Upper lobe of left lung (tissue), 6 donors: ENCODE measurements at regions not wholly inside any gene's neighbourhood (a gene's known extent, or its start where the extent isn't known, plus 50 kb on each side); places are given as distances from the start of the nearest gene placed in this dataset.
A peak's percentile ranks its signal among the peaks of the same experiment; 100 is the strongest.

Experiments
- ATAC-seq, 2 donors: fragments of 200-7000 bp; cut with Tn5 transposase; one replicate each; pipeline ENCODE4 v1.9.1; 2022; ENCODE audit warnings: mild to moderate bottlenecking in 2 of 2, moderate library complexity in 2 of 2; ENCODE audit not compliant: low FRiP score in 2 of 2
- DNase-seq, 2 donors: peaks; one replicate each; pipeline ENCODE4 v3.0.0-alpha.2; 2019 to 2020
- H3K27ac ChIP-seq, 4 donors: fragments of 200-600 bp; sonication (generic); one replicate each; pipeline ENCODE4 v1.5.1; 2016 to 2019
- H3K27me3 ChIP-seq, 4 donors: fragments of 200-600 bp; sonication (generic); one replicate each; pipeline ENCODE4 v1.5.1; 2017 to 2019
- H3K36me3 ChIP-seq, 4 donors: fragments of 200-600 bp; sonication (generic); one replicate each; pipeline ENCODE4 v1.5.1; 2016 to 2019
- H3K4me1 ChIP-seq, 4 donors: fragments of 200-600 bp; sonication (generic); one replicate each; pipeline ENCODE4 v1.5.1; 2018 to 2019
- H3K4me3 ChIP-seq, 4 donors: fragments of 200-600 bp; sonication (generic); one replicate each; pipeline ENCODE4 v1.5.1; 2017 to 2019; ENCODE audit warnings: mild to moderate bottlenecking in 2 of 4, moderate library complexity in 1 of 4
- H3K9me3 ChIP-seq, 4 donors: fragments of 200-600 bp; sonication (generic); one replicate each; pipeline ENCODE4 v1.5.1; 2018 to 2019
- EP300 ChIP-seq, 4 donors: sonication (generic); formaldehyde crosslinking; IDR thresholded peaks; one replicate each; pipeline ENCODE4 v1.5.1; 2017; ENCODE audit warnings: antibody characterized with exemption in 4 of 4, control low read depth in 2 of 4
- POLR2A ChIP-seq, 4 donors: fragments of 450-650 bp; IDR thresholded peaks; one replicate each; pipeline ENCODE4 v1.5.1; 2016 to 2017; ENCODE audit warnings: antibody characterized with exemption in 4 of 4, mild to moderate bottlenecking in 2 of 4
- POLR2AphosphoS5 ChIP-seq, 2 donors: sonication (generic); formaldehyde crosslinking; IDR thresholded peaks; one replicate each; pipeline ENCODE4 v1.5.1; 2017; ENCODE audit warnings: antibody characterized with exemption in 2 of 2
- WGBS, 2 donors: methylation state at CpG; one replicate each; pipeline ENCODE4 v1.1.5; 2017 to 2018; 5-methylcytosine and 5-hydroxymethylcytosine counted together
- TF ChIP-seq, protein P1 (sequence below), 6 experiments: fragments of 450-650 bp in 4 of 6; fragments of 200-600 bp in 2 of 6; sonication (generic) in 2 of 6; IDR thresholded peaks; one replicate each; pipeline ENCODE4 v1.5.1; 2016 to 2019; ENCODE audit warnings: antibody characterized with exemption in 6 of 6
- donor health status: DM: no; HTN: no; CAD: no; lungs with moderate emphysema.
- donor health status: DM: no; HTN: yes; CAD: no; lungs with severe emphysema.

DNA sequence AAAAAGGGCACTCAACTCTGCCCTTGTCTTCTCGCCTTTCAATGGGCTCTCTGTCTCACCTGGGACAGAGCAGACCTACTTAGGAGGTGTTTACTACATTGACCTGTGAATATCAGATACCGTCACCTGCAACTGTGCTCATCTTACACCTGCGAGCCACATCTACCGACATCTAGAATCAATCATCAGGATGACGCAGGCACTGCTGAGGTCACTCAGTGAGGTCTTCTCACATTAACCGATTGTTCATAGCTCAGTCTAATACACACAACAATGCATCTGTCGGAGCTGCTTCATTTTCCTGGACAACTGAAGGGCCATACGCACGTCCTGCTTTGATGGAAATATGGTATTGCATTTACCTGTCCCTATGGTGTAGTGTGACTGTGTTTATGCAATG lies 211.9 kb downstream of the FGF9 start:
- WGBS, 2 donors, result 86 to 89% methylated on average over 9 of the region's 9 CpGs
- H3K4me1 ChIP-seq, result no peaks in the 10 kb centered on the region

DNA sequence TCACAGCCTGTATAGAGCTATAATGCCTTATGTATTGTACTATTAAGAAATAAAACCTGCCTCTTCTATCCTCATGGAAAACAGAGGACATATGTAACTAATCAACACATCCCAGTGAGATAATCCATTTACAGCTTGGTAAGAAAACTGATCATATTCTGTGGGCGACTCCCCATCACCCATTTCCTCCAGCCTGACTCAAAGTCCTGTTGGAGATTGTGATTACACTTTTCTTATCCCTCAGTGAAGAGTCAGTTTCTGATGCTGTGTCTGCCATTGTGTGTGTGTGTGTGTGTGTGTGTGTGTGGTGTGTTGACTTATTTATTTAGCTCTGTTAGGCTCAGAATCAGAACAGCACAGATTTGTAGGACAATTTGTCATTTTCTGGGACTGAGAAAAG lies 212.8 kb downstream of the FGF9 start:
- TF ChIP-seq POLR2A (IDR thresholded peaks at IDR 0.05) (no peak), EP300 (IDR thresholded peaks at IDR 0.05) (no peak), POLR2AphosphoS5 (IDR thresholded peaks at IDR 0.05) (no peak)
- TF ChIP-seq, protein P1, sequence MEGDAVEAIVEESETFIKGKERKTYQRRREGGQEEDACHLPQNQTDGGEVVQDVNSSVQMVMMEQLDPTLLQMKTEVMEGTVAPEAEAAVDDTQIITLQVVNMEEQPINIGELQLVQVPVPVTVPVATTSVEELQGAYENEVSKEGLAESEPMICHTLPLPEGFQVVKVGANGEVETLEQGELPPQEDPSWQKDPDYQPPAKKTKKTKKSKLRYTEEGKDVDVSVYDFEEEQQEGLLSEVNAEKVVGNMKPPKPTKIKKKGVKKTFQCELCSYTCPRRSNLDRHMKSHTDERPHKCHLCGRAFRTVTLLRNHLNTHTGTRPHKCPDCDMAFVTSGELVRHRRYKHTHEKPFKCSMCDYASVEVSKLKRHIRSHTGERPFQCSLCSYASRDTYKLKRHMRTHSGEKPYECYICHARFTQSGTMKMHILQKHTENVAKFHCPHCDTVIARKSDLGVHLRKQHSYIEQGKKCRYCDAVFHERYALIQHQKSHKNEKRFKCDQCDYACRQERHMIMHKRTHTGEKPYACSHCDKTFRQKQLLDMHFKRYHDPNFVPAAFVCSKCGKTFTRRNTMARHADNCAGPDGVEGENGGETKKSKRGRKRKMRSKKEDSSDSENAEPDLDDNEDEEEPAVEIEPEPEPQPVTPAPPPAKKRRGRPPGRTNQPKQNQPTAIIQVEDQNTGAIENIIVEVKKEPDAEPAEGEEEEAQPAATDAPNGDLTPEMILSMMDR (IDR thresholded peaks at IDR 0.05), result no peak
- peak in 1 of 2 donors; percentile 6 for ATAC-seq
- WGBS, 2 donors, result 77% methylated on average over 1 of the region's 1 CpG
- H3K27me3 ChIP-seq, result no peaks in the 10 kb centered on the region
- DNase-seq, result no peak
- no peak overlapping the region for H3K27ac ChIP-seq
- H3K9me3 ChIP-seq, result no peaks in the 10 kb centered on the region
- H3K36me3 ChIP-seq, result no peaks in the 10 kb centered on the region
- no peak overlapping the region for H3K4me3 ChIP-seq
- no peaks in the 10 kb centered on the region for H3K4me1 ChIP-seq

More for the DNA sequence above, 211.9 kb downstream of the FGF9 start:
- TF ChIP-seq POLR2A (IDR thresholded peaks at IDR 0.05) (no peak), EP300 (IDR thresholded peaks at IDR 0.05) (no peak), POLR2AphosphoS5 (IDR thresholded peaks at IDR 0.05) (no peak)
- TF ChIP-seq, protein P1 (IDR thresholded peaks at IDR 0.05), result no peak
- no peak overlapping the region for H3K27ac ChIP-seq
- no peaks in the 10 kb centered on the region for H3K27me3 ChIP-seq
- no peak overlapping the region for H3K4me3 ChIP-seq
- ATAC-seq (no peak), DNase-seq (no peak)
- no peaks in the 10 kb centered on the region for H3K9me3 ChIP-seq
- no peaks in the 10 kb centered on the region for H3K36me3 ChIP-seq

DNA sequence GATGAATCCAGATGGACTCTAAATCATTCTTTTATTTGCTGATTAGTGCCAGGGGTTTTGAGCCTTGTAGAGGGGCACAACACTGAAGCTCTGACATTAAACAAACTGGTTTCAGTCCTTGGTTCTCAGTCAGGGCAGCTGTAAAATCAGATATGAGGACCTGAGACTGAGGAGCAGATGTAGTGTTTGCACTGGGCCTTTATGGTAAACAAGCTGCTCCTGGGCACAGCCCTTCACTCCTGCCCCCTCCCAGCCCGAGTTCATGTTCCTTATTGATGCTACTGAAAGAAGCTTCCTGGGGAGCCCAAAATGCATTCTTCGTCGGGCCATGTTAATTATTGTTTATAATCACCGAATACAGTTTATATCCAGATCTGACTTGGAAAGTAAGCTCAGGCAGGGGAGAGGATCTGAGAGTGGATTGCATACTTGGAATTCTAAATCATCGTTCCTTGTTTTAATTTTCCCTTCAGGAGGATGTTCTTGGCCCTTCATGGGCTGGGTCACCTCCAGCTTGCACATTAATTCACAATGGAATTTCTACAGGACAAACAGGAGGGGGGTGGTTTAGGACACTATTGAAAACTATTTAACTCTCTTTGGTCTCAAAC lies 213.5 kb downstream of the FGF9 start:
- Histone ChIP-seq H3K36me3 (no peaks in the 10 kb centered on the region), H3K27ac (no peak overlapping the region), H3K9me3 (no peaks in the 10 kb centered on the region), H3K4me3 (no peak overlapping the region), H3K27me3 (no peaks in the 10 kb centered on the region), H3K4me1 (no peaks in the 10 kb centered on the region)
- TF ChIP-seq, protein P1 (IDR thresholded peaks at IDR 0.05), result no peak
- TF ChIP-seq POLR2A (IDR thresholded peaks at IDR 0.05), result no peak
- no peak for TF ChIP-seq POLR2AphosphoS5 (IDR thresholded peaks at IDR 0.05)
- no peak for TF ChIP-seq EP300 (IDR thresholded peaks at IDR 0.05)
- DNase-seq (no peak), ATAC-seq (no peak)
- 48 to 61% methylated on average over 5 of the region's 5 CpGs for WGBS, 2 donors

DNA sequence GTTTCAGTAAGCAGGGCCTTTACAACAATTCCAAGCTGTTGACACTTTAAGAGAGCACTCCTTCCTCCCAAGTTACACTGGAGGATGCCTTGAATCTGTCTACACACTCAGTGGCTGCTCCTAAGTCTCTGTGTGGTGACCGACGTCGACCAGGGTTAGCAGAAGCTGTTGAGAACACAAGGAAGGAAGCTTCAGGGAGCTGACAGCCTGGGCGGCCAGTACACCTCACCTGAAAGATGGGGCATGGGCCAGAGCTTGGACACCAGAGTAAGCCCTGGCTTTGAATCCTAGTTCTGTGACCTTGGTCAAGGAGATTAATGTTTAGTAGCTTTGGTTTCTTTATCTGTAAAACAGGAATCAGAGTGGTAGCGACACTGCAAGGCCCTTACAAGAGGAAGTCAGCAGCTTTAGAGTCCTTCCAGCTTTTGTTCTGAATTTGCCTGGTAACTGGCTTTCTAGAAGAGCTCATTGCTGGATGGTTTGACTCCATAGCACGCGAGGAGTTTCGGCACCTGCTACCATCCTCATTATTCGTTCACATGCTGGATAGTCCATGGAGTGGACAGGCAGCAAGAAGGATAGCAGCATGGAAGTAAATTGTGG lies 214.2 kb downstream of the FGF9 start:
- H3K27me3 ChIP-seq, result no peaks in the 10 kb centered on the region
- no peaks in the 10 kb centered on the region for H3K36me3 ChIP-seq
- TF ChIP-seq EP300 (IDR thresholded peaks at IDR 0.05), result no peak
- no peak for TF ChIP-seq POLR2AphosphoS5 (IDR thresholded peaks at IDR 0.05)
- TF ChIP-seq POLR2A (IDR thresholded peaks at IDR 0.05), result no peak
- TF ChIP-seq, protein P1 (IDR thresholded peaks at IDR 0.05), result no peak
- H3K9me3 ChIP-seq, result no peaks in the 10 kb centered on the region
- H3K27ac ChIP-seq, result no peak overlapping the region
- ATAC-seq (no peak), DNase-seq (no peak)
- WGBS, 2 donors, result 61 to 67% methylated on average over 9 of the region's 9 CpGs
- H3K4me3 ChIP-seq, result no peak overlapping the region
- H3K4me1 ChIP-seq, result no peaks in the 10 kb centered on the region

DNA sequence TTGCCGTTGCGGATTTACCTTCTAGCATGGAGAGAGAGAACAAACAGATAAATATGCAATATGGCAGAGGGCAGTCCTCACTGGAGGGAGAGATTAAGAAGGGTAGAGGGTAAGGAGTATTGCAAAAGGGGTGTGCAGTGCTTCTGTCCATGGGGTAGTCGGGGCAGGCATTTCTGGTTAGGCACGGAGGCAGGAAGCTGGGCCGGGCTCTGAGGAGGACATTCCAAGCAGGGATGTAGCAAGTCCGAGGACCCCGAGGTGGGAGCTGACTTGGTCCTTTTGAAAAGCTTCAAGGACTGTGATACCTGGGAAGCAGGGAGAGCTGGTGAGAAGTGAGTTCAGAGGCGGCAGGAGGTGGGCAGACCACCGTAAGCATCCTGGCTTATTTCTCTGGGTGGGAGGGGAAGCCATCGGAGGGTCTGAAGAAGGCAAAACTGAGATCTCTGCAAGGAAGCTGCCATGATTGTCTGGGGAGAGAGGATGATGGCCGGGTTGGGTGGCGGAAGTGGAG lies 214.9 kb downstream of the FGF9 start:
- H3K36me3 ChIP-seq, result no peaks in the 10 kb centered on the region
- H3K4me3 ChIP-seq, result no peak overlapping the region
- no peak for ATAC-seq
- H3K27me3 ChIP-seq, result no peaks in the 10 kb centered on the region
- DNase-seq, result no peak
- H3K9me3 ChIP-seq, result no peaks in the 10 kb centered on the region
- 83 to 87% methylated on average over 12 of the region's 12 CpGs for WGBS, 2 donors
- H3K27ac ChIP-seq, result no peak overlapping the region
- no peaks in the 10 kb centered on the region for H3K4me1 ChIP-seq
- TF ChIP-seq POLR2AphosphoS5 (IDR thresholded peaks at IDR 0.05), result no peak
- TF ChIP-seq, protein P1 (IDR thresholded peaks at IDR 0.05), result no peak
- no peak for TF ChIP-seq EP300 (IDR thresholded peaks at IDR 0.05)
- no peak for TF ChIP-seq POLR2A (IDR thresholded peaks at IDR 0.05)
